ENCODE measurements at regions not wholly inside any gene's neighbourhood (a gene's known extent, or its start where the extent isn't known, plus 50 kb on each side); places are given as distances from the start of the nearest gene placed in this dataset.

DNA sequence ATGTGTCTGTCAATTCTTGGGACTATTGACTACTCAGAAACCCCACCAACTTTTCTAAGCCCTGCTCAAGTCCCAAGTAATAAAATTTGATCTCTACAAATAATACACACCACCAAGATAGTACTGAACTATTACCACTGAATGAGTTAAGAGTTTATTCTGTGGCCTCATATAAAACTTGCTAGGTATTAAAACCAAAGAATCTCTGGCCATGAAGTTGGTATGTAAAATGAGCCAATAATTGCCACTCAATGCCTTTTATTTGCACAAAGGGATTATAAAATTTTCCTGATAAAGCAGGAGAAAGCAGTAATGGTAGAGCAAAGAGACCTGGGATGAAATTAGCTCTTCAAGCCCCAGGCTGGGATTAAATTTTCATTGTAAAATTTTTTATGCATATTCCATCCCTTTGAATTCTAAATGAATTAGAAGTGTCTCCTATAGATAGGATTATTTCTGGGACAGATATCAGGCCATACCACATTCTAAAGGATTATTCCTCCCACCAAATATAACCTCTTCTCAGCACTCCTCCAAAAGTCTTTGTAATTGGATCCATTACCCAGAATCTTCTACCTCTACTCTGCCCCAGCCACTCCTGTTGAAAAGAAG, 450.5 kb upstream of the ACVR2A start:
- no peaks in the 10 kb centered on the region for H3K9me3 ChIP-seq (ENCODE audit: insufficient read depth, low read depth, low read length)

DNA sequence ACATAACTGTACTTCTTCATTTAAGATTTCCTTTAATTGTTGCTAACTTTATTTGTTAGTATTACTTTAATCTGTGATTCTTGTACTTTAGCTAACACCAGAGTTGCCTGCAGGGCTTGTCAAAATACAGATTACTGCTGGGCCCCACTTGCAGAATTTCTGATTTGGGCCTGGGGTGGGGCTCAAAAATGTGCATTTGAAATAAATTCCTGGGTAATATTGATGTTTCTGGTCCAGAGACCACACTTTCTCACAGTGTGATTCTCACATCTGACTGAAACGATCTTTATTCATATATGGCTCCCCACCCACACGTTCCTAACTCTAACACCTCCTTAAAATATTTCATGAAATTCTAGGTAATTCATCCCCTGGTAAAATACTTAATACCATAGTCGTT, 452.6 kb upstream of the ACVR2A start:
- H3K27me3 ChIP-seq (ENCODE audit: insufficient read depth, low read length): no peaks in the 10 kb centered on the region
- no peaks in the 10 kb centered on the region; the same call in 1 of the 2 replicates for H3K4me1 ChIP-seq (ENCODE audit: insufficient read depth, low read length)
- H3K27ac ChIP-seq (ENCODE audit: low read length): no peak overlapping the region
- no peak overlapping the region for H3K4me3 ChIP-seq (ENCODE audit: low read length)
- H3K9me3 ChIP-seq (ENCODE audit: insufficient read depth, low read depth, low read length): no peaks in the 10 kb centered on the region
- no peaks in the 10 kb centered on the region for H3K36me3 ChIP-seq (ENCODE audit: insufficient read depth, low read depth, low read length)
- H3K9ac ChIP-seq (ENCODE audit: low read depth, low read length): no peak overlapping the region

More for the DNA sequence above, 450.5 kb upstream of the ACVR2A start:
- no peaks in the 10 kb centered on the region for H3K36me3 ChIP-seq (ENCODE audit: insufficient read depth, low read depth, low read length)
- no peak overlapping the region for H3K9ac ChIP-seq (ENCODE audit: low read depth, low read length)
- no peak overlapping the region for H3K27ac ChIP-seq (ENCODE audit: low read length)
- no peak overlapping the region for H3K4me3 ChIP-seq (ENCODE audit: low read length)
- no peaks in the 10 kb centered on the region; the same call in 1 of the 2 replicates for H3K4me1 ChIP-seq (ENCODE audit: insufficient read depth, low read length)
- H3K27me3 ChIP-seq (ENCODE audit: insufficient read depth, low read length): no peaks in the 10 kb centered on the region

DNA sequence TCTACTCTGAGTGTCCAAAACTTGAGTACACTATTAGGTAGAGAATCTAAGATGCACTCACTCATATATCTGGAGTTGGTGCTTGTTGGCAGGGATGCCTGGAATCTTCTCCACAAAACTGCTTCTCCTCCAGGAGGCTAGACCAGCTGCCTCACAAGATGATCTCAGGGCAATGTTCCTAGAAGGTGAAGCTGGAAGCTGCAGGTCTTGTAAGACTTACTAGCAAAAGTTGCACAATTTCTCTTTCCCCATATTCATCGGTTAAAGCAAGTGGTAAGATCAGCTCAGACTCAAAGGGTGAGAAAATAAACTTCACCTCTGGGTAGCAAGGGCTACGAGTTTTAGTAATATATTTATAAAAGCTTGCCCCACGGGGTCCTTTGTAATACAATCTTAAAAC, 454.4 kb upstream of the ACVR2A start:
- no peak overlapping the region for H3K4me3 ChIP-seq (ENCODE audit: low read length)
- no peaks in the 10 kb centered on the region for H3K27me3 ChIP-seq (ENCODE audit: insufficient read depth, low read length)
- no peaks in the 10 kb centered on the region; the same call in 1 of the 2 replicates for H3K4me1 ChIP-seq (ENCODE audit: insufficient read depth, low read length)
- H3K36me3 ChIP-seq (ENCODE audit: insufficient read depth, low read depth, low read length): no peaks in the 10 kb centered on the region
- H3K27ac ChIP-seq (ENCODE audit: low read length): no peak overlapping the region
- H3K9ac ChIP-seq (ENCODE audit: low read depth, low read length): no peak overlapping the region
- H3K9me3 ChIP-seq (ENCODE audit: insufficient read depth, low read depth, low read length): no peaks in the 10 kb centered on the region

GRCh38 chr2:147389218-147389617, 455.6 kb upstream of the ACVR2A start:
- Histone ChIP-seq H3K27ac (ENCODE audit: low read length) (no peak overlapping the region), H3K9ac (ENCODE audit: low read depth, low read length) (no peak overlapping the region), H3K4me1 (ENCODE audit: insufficient read depth, low read length) (no peaks in the 10 kb centered on the region; the same call in 1 of the 2 replicates), H3K27me3 (ENCODE audit: insufficient read depth, low read length) (no peaks in the 10 kb centered on the region), H3K9me3 (ENCODE audit: insufficient read depth, low read depth, low read length) (no peaks in the 10 kb centered on the region), H3K4me3 (ENCODE audit: low read length) (no peak overlapping the region), H3K36me3 (ENCODE audit: insufficient read depth, low read depth, low read length) (no peaks in the 10 kb centered on the region)

DNA sequence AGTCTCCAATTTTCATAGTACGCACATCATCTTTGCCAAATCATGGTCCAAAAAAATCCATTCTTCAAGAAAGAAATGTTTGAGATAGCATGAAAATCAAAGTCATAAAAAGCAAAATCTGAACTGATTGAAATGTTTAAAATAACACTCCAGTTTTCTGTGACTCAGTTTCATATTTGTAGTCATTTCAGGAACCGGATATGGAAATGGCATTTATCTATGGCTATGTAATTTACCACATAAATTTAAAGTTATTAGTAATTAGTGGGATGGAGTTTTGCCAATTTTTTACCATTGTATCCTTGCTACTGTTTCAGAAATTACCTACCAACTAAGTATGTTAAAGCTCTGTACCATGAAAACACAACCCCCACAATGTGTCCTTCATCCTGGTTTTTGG, 456.6 kb upstream of the ACVR2A start:
- Histone ChIP-seq H3K9ac (ENCODE audit: low read depth, low read length) (no peak overlapping the region), H3K27me3 (ENCODE audit: insufficient read depth, low read length) (no peaks in the 10 kb centered on the region), H3K4me3 (ENCODE audit: low read length) (no peak overlapping the region), H3K27ac (ENCODE audit: low read length) (no peak overlapping the region), H3K9me3 (ENCODE audit: insufficient read depth, low read depth, low read length) (no peaks in the 10 kb centered on the region), H3K36me3 (ENCODE audit: insufficient read depth, low read depth, low read length) (no peaks in the 10 kb centered on the region), H3K4me1 (ENCODE audit: insufficient read depth, low read length) (no peaks in the 10 kb centered on the region; the same call in 1 of the 2 replicates)

GRCh38 chr2:147386284-147386683, 458.5 kb upstream of the ACVR2A start:
- Histone ChIP-seq H3K4me3 (ENCODE audit: low read length) (no peak overlapping the region), H3K36me3 (ENCODE audit: insufficient read depth, low read depth, low read length) (no peaks in the 10 kb centered on the region), H3K9me3 (ENCODE audit: insufficient read depth, low read depth, low read length) (no peaks in the 10 kb centered on the region), H3K9ac (ENCODE audit: low read depth, low read length) (no peak overlapping the region), H3K27me3 (ENCODE audit: insufficient read depth, low read length) (no peaks in the 10 kb centered on the region), H3K27ac (ENCODE audit: low read length) (no peak overlapping the region), H3K4me1 (ENCODE audit: insufficient read depth, low read length) (no peaks in the 10 kb centered on the region; the same call in 1 of the 2 replicates)

DNA sequence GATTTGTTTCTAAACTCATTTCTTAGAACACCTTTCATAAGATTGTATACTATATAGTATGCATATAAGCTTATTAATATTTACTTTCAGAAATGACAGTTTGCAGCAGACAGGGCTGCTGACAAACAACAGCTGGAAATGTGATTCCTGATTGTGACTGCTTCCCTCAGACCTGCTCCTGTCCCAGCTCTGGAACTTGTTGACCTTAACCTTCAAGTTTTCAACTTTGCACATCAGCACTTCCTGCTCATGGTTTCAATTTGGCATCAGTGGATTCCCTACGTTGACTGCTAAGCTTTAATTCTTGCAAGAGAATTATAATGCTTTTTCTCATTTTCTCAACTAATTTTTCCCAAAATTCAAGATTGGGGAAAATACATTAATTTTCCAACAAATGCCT, 459.2 kb upstream of the ACVR2A start:
- no peaks in the 10 kb centered on the region for H3K27me3 ChIP-seq (ENCODE audit: insufficient read depth, low read length)
- H3K9ac ChIP-seq (ENCODE audit: low read depth, low read length): no peak overlapping the region
- H3K36me3 ChIP-seq (ENCODE audit: insufficient read depth, low read depth, low read length): no peaks in the 10 kb centered on the region
- H3K4me3 ChIP-seq (ENCODE audit: low read length): no peak overlapping the region
- H3K27ac ChIP-seq (ENCODE audit: low read length): no peak overlapping the region
- H3K4me1 ChIP-seq (ENCODE audit: insufficient read depth, low read length): no peaks in the 10 kb centered on the region; the same call in 1 of the 2 replicates
- no peaks in the 10 kb centered on the region for H3K9me3 ChIP-seq (ENCODE audit: insufficient read depth, low read depth, low read length)

DNA sequence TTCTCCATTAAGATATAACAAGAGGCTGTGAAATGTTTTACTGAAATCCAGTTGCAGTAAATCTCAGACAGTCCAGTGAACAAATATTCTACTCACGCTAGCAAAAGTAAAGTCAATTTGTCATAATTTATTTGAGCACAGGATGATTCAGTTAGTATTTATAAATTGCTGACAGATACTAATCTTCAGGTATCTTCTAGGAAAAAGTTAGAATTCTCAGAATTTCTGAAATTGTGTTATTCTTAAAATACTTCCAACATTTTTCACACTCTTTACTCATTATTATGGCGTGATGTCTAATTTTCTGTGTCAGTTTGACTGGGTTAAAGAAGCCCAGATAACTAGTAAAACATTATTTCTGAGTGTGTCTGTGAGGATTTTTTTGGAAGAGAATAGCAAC, 460.2 kb upstream of the ACVR2A start:
- H3K4me3 ChIP-seq (ENCODE audit: low read length): no peak overlapping the region
- H3K4me1 ChIP-seq (ENCODE audit: insufficient read depth, low read length): no peaks in the 10 kb centered on the region
- no peak overlapping the region for H3K27ac ChIP-seq (ENCODE audit: low read length)
- no peaks in the 10 kb centered on the region for H3K36me3 ChIP-seq (ENCODE audit: insufficient read depth, low read depth, low read length)
- H3K9me3 ChIP-seq (ENCODE audit: insufficient read depth, low read depth, low read length): no peaks in the 10 kb centered on the region
- no peak overlapping the region for H3K9ac ChIP-seq (ENCODE audit: low read depth, low read length)
- H3K27me3 ChIP-seq (ENCODE audit: insufficient read depth, low read length): no peaks in the 10 kb centered on the region

DNA sequence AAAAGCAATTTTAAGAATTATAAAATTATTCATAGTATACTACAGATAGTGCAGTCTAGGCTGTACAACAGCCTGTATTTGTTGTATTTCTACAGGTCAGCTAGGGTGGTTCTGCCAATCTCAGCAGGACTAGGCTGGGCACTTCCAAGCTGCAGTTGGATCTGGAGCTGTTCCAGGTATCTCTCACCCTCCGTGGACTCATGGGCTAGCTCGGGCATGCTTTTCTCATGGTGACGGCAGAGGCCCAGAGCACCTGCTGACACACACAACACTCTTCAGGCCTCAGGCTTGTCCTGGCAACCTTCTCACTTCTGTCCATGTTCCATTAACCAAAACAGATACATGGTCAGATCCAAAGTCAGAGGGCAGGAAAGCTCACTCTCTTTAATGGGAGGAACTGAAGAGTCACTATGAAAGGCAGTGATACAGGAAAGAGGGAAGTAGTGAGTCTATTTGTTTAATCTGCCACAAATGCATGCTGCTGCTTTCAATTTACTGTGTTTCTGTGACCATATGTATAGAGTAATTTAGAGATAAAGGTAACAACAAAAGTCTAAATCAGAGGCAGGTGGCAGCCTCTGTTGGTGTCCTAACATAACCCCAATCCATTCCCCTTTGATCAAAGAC, 462.4 kb upstream of the ACVR2A start:
- H3K4me3 ChIP-seq (ENCODE audit: low read length): no peak overlapping the region
- H3K4me1 ChIP-seq (ENCODE audit: insufficient read depth, low read length): no peaks in the 10 kb centered on the region
- H3K27me3 ChIP-seq (ENCODE audit: insufficient read depth, low read length): no peaks in the 10 kb centered on the region
- no peak overlapping the region for H3K9ac ChIP-seq (ENCODE audit: low read depth, low read length)
- H3K9me3 ChIP-seq (ENCODE audit: insufficient read depth, low read depth, low read length): no peaks in the 10 kb centered on the region
- no peaks in the 10 kb centered on the region for H3K36me3 ChIP-seq (ENCODE audit: insufficient read depth, low read depth, low read length)
- H3K27ac ChIP-seq (ENCODE audit: low read length): no peak overlapping the region

DNA sequence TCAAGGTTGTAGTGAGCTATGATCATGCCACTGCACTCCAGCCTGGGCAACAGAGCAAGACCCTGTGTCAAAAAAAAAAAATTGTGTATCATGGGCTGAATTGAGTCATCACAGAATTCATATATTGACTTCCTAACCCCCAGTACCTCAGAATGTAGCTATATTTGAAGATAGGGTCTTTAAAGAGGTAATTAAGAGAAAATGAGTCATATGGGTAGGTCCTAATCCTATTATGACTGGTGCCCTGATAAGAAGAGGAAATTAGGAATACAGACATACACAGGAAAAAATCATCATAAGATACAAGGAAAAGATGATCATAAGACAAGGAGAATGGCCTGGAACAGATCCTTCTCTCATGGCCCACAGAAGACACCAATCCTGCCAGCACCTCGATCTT, 466.4 kb upstream of the ACVR2A start:
- H3K9me3 ChIP-seq (ENCODE audit: insufficient read depth, low read depth, low read length): no peaks in the 10 kb centered on the region
- no peak overlapping the region for H3K27ac ChIP-seq (ENCODE audit: low read length)
- no peaks in the 10 kb centered on the region for H3K4me1 ChIP-seq (ENCODE audit: insufficient read depth, low read length)
- no peaks in the 10 kb centered on the region for H3K36me3 ChIP-seq (ENCODE audit: insufficient read depth, low read depth, low read length)
- H3K27me3 ChIP-seq (ENCODE audit: insufficient read depth, low read length): no peaks in the 10 kb centered on the region
- H3K9ac ChIP-seq (ENCODE audit: low read depth, low read length): no peak overlapping the region
- H3K4me3 ChIP-seq (ENCODE audit: low read length): no peak overlapping the region

DNA sequence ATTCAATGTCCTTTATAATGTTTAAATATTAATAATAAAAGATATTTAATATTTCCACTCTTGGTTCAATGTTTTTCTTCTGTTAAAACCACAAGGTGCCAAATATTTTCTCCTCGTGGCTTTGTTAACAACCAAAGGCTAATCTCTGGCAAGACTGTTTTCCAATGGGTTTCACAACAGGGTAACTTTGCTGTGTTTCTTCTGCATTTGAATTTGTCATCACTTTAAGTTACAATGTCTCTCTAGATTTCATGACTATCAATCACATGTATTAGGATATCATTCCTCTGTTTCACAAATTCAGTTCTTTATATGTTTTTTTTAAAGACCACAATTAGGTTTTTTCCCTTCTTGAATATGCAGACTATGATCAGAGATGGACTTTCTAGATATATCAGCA, 469.8 kb upstream of the ACVR2A start:
- Histone ChIP-seq H3K9ac (ENCODE audit: low read depth, low read length) (no peak overlapping the region), H3K4me1 (ENCODE audit: insufficient read depth, low read length) (no peaks in the 10 kb centered on the region), H3K27ac (ENCODE audit: low read length) (no peak overlapping the region), H3K9me3 (ENCODE audit: insufficient read depth, low read depth, low read length) (no peaks in the 10 kb centered on the region; the same call in 1 of the 2 replicates), H3K36me3 (ENCODE audit: insufficient read depth, low read depth, low read length) (no peaks in the 10 kb centered on the region), H3K4me3 (ENCODE audit: low read length) (no peak overlapping the region), H3K27me3 (ENCODE audit: insufficient read depth, low read length) (no peaks in the 10 kb centered on the region)

DNA sequence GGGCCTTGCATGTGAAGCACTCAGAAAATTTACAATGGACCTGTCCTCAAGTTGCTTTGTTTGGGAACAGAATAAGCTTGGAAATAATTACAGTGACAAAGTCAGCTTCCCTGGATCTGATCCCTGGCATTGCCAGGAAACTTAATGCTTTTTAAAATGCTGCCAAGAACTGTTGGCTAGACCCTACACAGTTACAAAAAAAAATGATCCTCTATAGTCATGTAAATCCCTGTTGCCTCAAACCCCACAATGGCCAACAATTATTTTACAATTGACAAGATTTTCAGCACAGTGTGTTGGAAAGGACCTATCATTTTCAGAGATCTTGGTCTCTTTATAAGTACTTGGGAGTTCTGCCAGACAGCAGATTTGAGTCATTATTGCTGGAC, 470.4 kb upstream of the ACVR2A start:
- Histone ChIP-seq H3K9me3 (ENCODE audit: insufficient read depth, low read depth, low read length) (no peaks in the 10 kb centered on the region; the same call in 1 of the 2 replicates), H3K27ac (ENCODE audit: low read length) (no peak overlapping the region), H3K9ac (ENCODE audit: low read depth, low read length) (no peak overlapping the region), H3K4me1 (ENCODE audit: insufficient read depth, low read length) (no peaks in the 10 kb centered on the region), H3K36me3 (ENCODE audit: insufficient read depth, low read depth, low read length) (no peaks in the 10 kb centered on the region), H3K4me3 (ENCODE audit: low read length) (no peak overlapping the region), H3K27me3 (ENCODE audit: insufficient read depth, low read length) (no peaks in the 10 kb centered on the region)
